ENCODE measurements at regions not wholly inside any gene's neighbourhood (a gene's known extent, or its start where the extent isn't known, plus 50 kb on each side); places are given as distances from the start of the nearest gene placed in this dataset.

- H3K27ac ChIP-seq, result no peak overlapping the region
- H3K36me3 ChIP-seq, result no peaks in the 10 kb centered on the region
- DNase-seq, result no peak
- intact Hi-C loops (cut with DNase I), result no loop called here
- TF ChIP-seq EP300 (IDR thresholded peaks at IDR 0.05) (no peak), POLR2A (IDR thresholded peaks at IDR 0.05) (no peak), CTCF (IDR thresholded peaks at IDR 0.05) (no peak), POLR2AphosphoS5 (IDR thresholded peaks at IDR 0.05) (no peak)
- no peak overlapping the region for H3K4me3 ChIP-seq
- no peaks in the 10 kb centered on the region for H3K27me3 ChIP-seq
- 91 to 93% methylated on average over 2 of the region's 2 CpGs for WGBS, 2 donors
- H3K9me3 ChIP-seq, result no peaks in the 10 kb centered on the region
- no peaks in the 10 kb centered on the region for H3K4me1 ChIP-seq
Measured at GRCh38 chr5:11977904-11978303, 73.7 kb upstream of the CTNND2 start.

- H3K36me3 ChIP-seq, result no peaks in the 10 kb centered on the region
- no peak for TF ChIP-seq POLR2AphosphoS5 (IDR thresholded peaks at IDR 0.05)
- TF ChIP-seq POLR2A (IDR thresholded peaks at IDR 0.05), result no peak
- TF ChIP-seq EP300 (IDR thresholded peaks at IDR 0.05), result no peak
- no peak for TF ChIP-seq CTCF (IDR thresholded peaks at IDR 0.05)
- no peaks in the 10 kb centered on the region for H3K9me3 ChIP-seq
- H3K27ac ChIP-seq, result no peak overlapping the region
- WGBS, 2 donors, result 40 to 72% methylated on average over 7 of the region's 7 CpGs
- no peak for DNase-seq
- intact Hi-C loops (cut with DNase I), result no loop called here
- no peaks in the 10 kb centered on the region for H3K4me1 ChIP-seq
- H3K4me3 ChIP-seq, result no peak overlapping the region
- H3K27me3 ChIP-seq, result no peaks in the 10 kb centered on the region
Measured at GRCh38 chr5:11973469-11973868, 69.2 kb upstream of the CTNND2 start.

GRCh38 chr5:11963227-11963626 is 59.0 kb upstream of the CTNND2 start:
- TF ChIP-seq POLR2AphosphoS5 (IDR thresholded peaks at IDR 0.05), result no peak
- TF ChIP-seq CTCF (IDR thresholded peaks at IDR 0.05), result no peak
- TF ChIP-seq POLR2A (IDR thresholded peaks at IDR 0.05), result no peak
- TF ChIP-seq EP300 (IDR thresholded peaks at IDR 0.05), result no peak
- no peaks in the 10 kb centered on the region for H3K36me3 ChIP-seq
- no peaks in the 10 kb centered on the region for H3K4me1 ChIP-seq
- H3K27me3 ChIP-seq, result no peaks in the 10 kb centered on the region
- no peak for DNase-seq
- H3K9me3 ChIP-seq, result no peaks in the 10 kb centered on the region
- intact Hi-C loops (cut with DNase I), result no loop called here
- no peak overlapping the region for H3K4me3 ChIP-seq
- 83 to 93% methylated on average over 3 of the region's 3 CpGs for WGBS, 2 donors
- no peak overlapping the region for H3K27ac ChIP-seq

- Histone ChIP-seq H3K27me3 (no peaks in the 10 kb centered on the region), H3K4me1 (no peaks in the 10 kb centered on the region), H3K9me3 (no peaks in the 10 kb centered on the region), H3K27ac (no peak overlapping the region), H3K36me3 (no peaks in the 10 kb centered on the region), H3K4me3 (no peak overlapping the region)
- 14 to 42% methylated on average over 4 of the region's 4 CpGs for WGBS, 2 donors
- TF ChIP-seq POLR2A (IDR thresholded peaks at IDR 0.05) (no peak), CTCF (IDR thresholded peaks at IDR 0.05) (no peak), EP300 (IDR thresholded peaks at IDR 0.05) (no peak), POLR2AphosphoS5 (IDR thresholded peaks at IDR 0.05) (no peak)
- intact Hi-C loops (cut with DNase I), result no loop called here
- no peak for DNase-seq
Measured at GRCh38 chr5:11962122-11962521, 57.9 kb upstream of the CTNND2 start.

GRCh38 chr5:11958321-11958720 is 54.1 kb upstream of the CTNND2 start:
- WGBS, 2 donors, result 50 to 56% methylated on average over 2 of the region's 2 CpGs
- Histone ChIP-seq H3K27me3 (no peaks in the 10 kb centered on the region), H3K36me3 (no peaks in the 10 kb centered on the region), H3K9me3 (no peaks in the 10 kb centered on the region), H3K4me3 (no peak overlapping the region), H3K27ac (no peak overlapping the region), H3K4me1 (no peaks in the 10 kb centered on the region)
- intact Hi-C loops (cut with DNase I), result no loop called here
- no peak for DNase-seq
- TF ChIP-seq EP300 (IDR thresholded peaks at IDR 0.05) (no peak), POLR2A (IDR thresholded peaks at IDR 0.05) (no peak), CTCF (IDR thresholded peaks at IDR 0.05) (no peak), POLR2AphosphoS5 (IDR thresholded peaks at IDR 0.05) (no peak)

All from sigmoid colon (tissue), 6 donors.